HEK293 (cell line): ENCODE measurements at regions not wholly inside any gene's neighbourhood (a gene's known extent, or its start where the extent isn't known, plus 50 kb on each side); places are given as distances from the start of the nearest gene placed in this dataset.

Experiments
- CTCF ChIA-PET: fragments of 350-600 bp; formaldehyde crosslinking; extraction: SDS; loops from one replicate; lab custom pipeline; 2021; ENCODE audit warnings: antibody characterized with exemption; lab: Yijun Ruan, JAX
- POLR2A ChIA-PET: fragments of 300-600 bp; formaldehyde crosslinking; extraction: SDS; loops from one replicate; lab custom pipeline; 2020; ENCODE audit warnings: antibody characterized with exemption, inconsistent platforms; lab: Yijun Ruan, JAX
- H3K27ac ChIP-seq: fragments of 200-500 bp; sonication (Bioruptor generic); 2 replicates; pipeline ENCODE4 v1.5.1; 2014; ENCODE audit warnings: low read depth, low read length, control low read depth, inconsistent platforms; ENCODE audit errors: extremely low read depth
- H3K36me3 ChIP-seq, 2 experiments: fragments of 200-500 bp in 1 of 2; sonication (Bioruptor generic) in 1 of 2; 1 replicate in 1 of 2; 2 replicates in 1 of 2; pipeline ENCODE4 v1.5.1; 2014 to 2017; ENCODE audit warnings: inconsistent platforms in 2 of 2, low read length in 2 of 2; ENCODE audit not compliant: control insufficient read depth in 2 of 2, insufficient read depth in 1 of 2
- H3K4me1 ChIP-seq: fragments of 200-500 bp; sonication (Bioruptor generic); 2 replicates; pipeline ENCODE4 v1.5.1; 2014; ENCODE audit warnings: mild to moderate bottlenecking, low read length, inconsistent platforms; ENCODE audit not compliant: control insufficient read depth, insufficient read depth
- H3K4me3 ChIP-seq: 2 replicates; pipeline ENCODE4 v1.5.1; 2011; ENCODE audit warnings: low read depth, mild to moderate bottlenecking, control low read depth, low read length, moderate library complexity
- H3K9me3 ChIP-seq: fragments of 200-500 bp; sonication (Bioruptor generic); 2 replicates; pipeline ENCODE4 v1.5.1; 2014; ENCODE audit warnings: low read depth, low read length, inconsistent platforms; ENCODE audit not compliant: control insufficient read depth, insufficient read depth
- AEBP2 ChIP-seq: fragments of 450-650 bp; formaldehyde crosslinking; IDR thresholded peaks from 2 replicates; pipeline ENCODE4 v1.5.1; 2016; ENCODE audit warnings: missing biosample characterization, missing genetic modification characterization, borderline replicate concordance
- FEZF1 ChIP-seq: fragments of 450-650 bp; formaldehyde crosslinking; IDR thresholded peaks from 2 replicates; pipeline ENCODE4 v1.5.1; 2016; ENCODE audit warnings: missing biosample characterization, missing genetic modification characterization
- GLIS1 ChIP-seq: fragments of 450-650 bp; formaldehyde crosslinking; IDR thresholded peaks from 2 replicates; pipeline ENCODE4 v1.5.1; 2016; ENCODE audit warnings: missing biosample characterization, missing genetic modification characterization
- GLIS2 ChIP-seq: fragments of 450-650 bp; formaldehyde crosslinking; IDR thresholded peaks from 2 replicates; pipeline ENCODE4 v1.5.1; 2016; ENCODE audit warnings: missing biosample characterization, missing genetic modification characterization
- KLF16 ChIP-seq: fragments of 450-650 bp; formaldehyde crosslinking; IDR thresholded peaks from 2 replicates; pipeline ENCODE4 v1.5.1; 2017; ENCODE audit warnings: missing biosample characterization, missing genetic modification characterization
- MEIS1 ChIP-seq: sonication (generic); formaldehyde crosslinking; IDR thresholded peaks from 2 replicates; pipeline ENCODE4 v1.8.1; 2022; ENCODE audit warnings: missing genetic modification reagents, mild to moderate bottlenecking, borderline replicate concordance
- MYNN ChIP-seq: fragments of 450-650 bp; formaldehyde crosslinking; IDR thresholded peaks from 2 replicates; pipeline ENCODE4 v1.5.1; 2016; ENCODE audit warnings: missing biosample characterization, missing genetic modification characterization, borderline replicate concordance
- ZBTB10 ChIP-seq: fragments of 450-650 bp; formaldehyde crosslinking; IDR thresholded peaks from 2 replicates; pipeline ENCODE4 v1.5.1; 2016; ENCODE audit warnings: missing biosample characterization, missing genetic modification characterization
- ZBTB49 ChIP-seq: fragments of 450-650 bp; formaldehyde crosslinking; IDR thresholded peaks from 2 replicates; pipeline ENCODE4 v1.5.1; 2016; ENCODE audit warnings: missing biosample characterization, missing genetic modification characterization, low read depth
- ZBTB6 ChIP-seq: fragments of 450-650 bp; formaldehyde crosslinking; IDR thresholded peaks from 2 replicates; pipeline ENCODE4 v1.5.1; 2017; ENCODE audit warnings: missing biosample characterization, missing genetic modification characterization
- ZNF184 ChIP-seq: fragments of 450-650 bp; IDR thresholded peaks from 2 replicates; pipeline ENCODE4 v1.5.1; 2018; ENCODE audit warnings: missing biosample characterization, mild to moderate bottlenecking, missing genetic modification characterization
- ZNF211 ChIP-seq: fragments of 450-650 bp; formaldehyde crosslinking; IDR thresholded peaks from 2 replicates; pipeline ENCODE4 v1.5.1; 2016; ENCODE audit warnings: low read depth, missing biosample characterization, missing genetic modification characterization
- ZNF24 ChIP-seq: fragments of 450-650 bp; formaldehyde crosslinking; IDR thresholded peaks from 2 replicates; pipeline ENCODE4 v1.5.1; 2016; ENCODE audit warnings: missing biosample characterization, missing genetic modification characterization
- ZNF416 ChIP-seq: fragments of 450-650 bp; formaldehyde crosslinking; IDR thresholded peaks from 2 replicates; pipeline ENCODE4 v1.5.1; 2016; ENCODE audit warnings: missing biosample characterization, missing genetic modification characterization
- ZNF510 ChIP-seq: fragments of 450-650 bp; formaldehyde crosslinking; IDR thresholded peaks from 2 replicates; pipeline ENCODE4 v1.5.1; 2018; ENCODE audit warnings: mild to moderate bottlenecking, missing genetic modification characterization, missing biosample characterization; ENCODE audit not compliant: insufficient replicate concordance
- ZNF518A ChIP-seq: fragments of 450-650 bp; formaldehyde crosslinking; conservative IDR thresholded peaks from 2 replicates; pipeline ENCODE4 v1.5.1; 2016; ENCODE audit warnings: low read depth, missing biosample characterization, missing genetic modification characterization
- ZNF626 ChIP-seq: fragments of 450-650 bp; sonication (Bioruptor Pico); formaldehyde crosslinking; IDR thresholded peaks from 2 replicates; pipeline ENCODE4 v1.5.1; 2018; ENCODE audit warnings: missing biosample characterization, missing genetic modification characterization, inconsistent platforms
- ZNF658 ChIP-seq: fragments of 450-650 bp; formaldehyde crosslinking; IDR thresholded peaks from 2 replicates; pipeline ENCODE4; 2016; ENCODE audit warnings: missing biosample characterization, missing genetic modification characterization
- ZNF76 ChIP-seq: fragments of 450-650 bp; formaldehyde crosslinking; IDR thresholded peaks from 2 replicates; pipeline ENCODE4; 2016; ENCODE audit warnings: low read depth, missing biosample characterization, missing genetic modification characterization, borderline replicate concordance

- TF ChIP-seq ZNF658 (tag by site-specific recombination) (no peak), ZNF24 (tag by site-specific recombination) (no peak)
Observed at GRCh38 chr7:47149971-47150370, 431.9 kb downstream of the TNS3 start (continued).

GRCh38 chr7:47149208-47149839, 432.6 kb downstream of the TNS3 start:
- no peak for TF ChIP-seq KLF16
- TF ChIP-seq MEIS1, result no peak
- TF ChIP-seq ZNF518A, result no peak
- no peak for TF ChIP-seq FEZF1
- no peak for TF ChIP-seq ZBTB49 (tag by site-specific recombination)
- TF ChIP-seq ZNF184 (tag by site-specific recombination), result no peak
- TF ChIP-seq ZNF211, result no peak
- no peak for TF ChIP-seq ZBTB6 (tag by site-specific recombination)
- no peak for TF ChIP-seq ZNF510
- TF ChIP-seq ZNF76 (tag by site-specific recombination), result no peak
- TF ChIP-seq ZNF416 (tag by site-specific recombination), result no peak
- no peak for TF ChIP-seq GLIS2
- no peak for TF ChIP-seq AEBP2 (tag by site-specific recombination)
- no peak for TF ChIP-seq GLIS1 (tag by site-specific recombination)
- TF ChIP-seq MYNN (tag by site-specific recombination), result no peak
- no peak for TF ChIP-seq ZNF626 (tag by site-specific recombination)
- TF ChIP-seq ZBTB10 (tag by site-specific recombination), result no peak
- TF ChIP-seq, all 188 proteins: peak for 0
- H3K4me1 ChIP-seq, result no peaks in the 10 kb centered on the region
- H3K4me3 ChIP-seq, result no peak overlapping the region
- ChIA-PET POLR2A (no interaction called here), CTCF (no interaction called here)
- no peaks in the 10 kb centered on the region for H3K9me3 ChIP-seq
- H3K36me3 ChIP-seq, result no peaks in the 10 kb centered on the region
- no peak overlapping the region for H3K27ac ChIP-seq
